ENCODE measurements at regions not wholly inside any gene's neighbourhood (a gene's known extent, or its start where the extent isn't known, plus 50 kb on each side); places are given as distances from the start of the nearest gene placed in this dataset.
"Not testable (repeated sequence)": the region's sequence is repeated elsewhere in the genome, so short reads cannot be mapped to it uniquely, and the experiment has no call there.

DNA sequence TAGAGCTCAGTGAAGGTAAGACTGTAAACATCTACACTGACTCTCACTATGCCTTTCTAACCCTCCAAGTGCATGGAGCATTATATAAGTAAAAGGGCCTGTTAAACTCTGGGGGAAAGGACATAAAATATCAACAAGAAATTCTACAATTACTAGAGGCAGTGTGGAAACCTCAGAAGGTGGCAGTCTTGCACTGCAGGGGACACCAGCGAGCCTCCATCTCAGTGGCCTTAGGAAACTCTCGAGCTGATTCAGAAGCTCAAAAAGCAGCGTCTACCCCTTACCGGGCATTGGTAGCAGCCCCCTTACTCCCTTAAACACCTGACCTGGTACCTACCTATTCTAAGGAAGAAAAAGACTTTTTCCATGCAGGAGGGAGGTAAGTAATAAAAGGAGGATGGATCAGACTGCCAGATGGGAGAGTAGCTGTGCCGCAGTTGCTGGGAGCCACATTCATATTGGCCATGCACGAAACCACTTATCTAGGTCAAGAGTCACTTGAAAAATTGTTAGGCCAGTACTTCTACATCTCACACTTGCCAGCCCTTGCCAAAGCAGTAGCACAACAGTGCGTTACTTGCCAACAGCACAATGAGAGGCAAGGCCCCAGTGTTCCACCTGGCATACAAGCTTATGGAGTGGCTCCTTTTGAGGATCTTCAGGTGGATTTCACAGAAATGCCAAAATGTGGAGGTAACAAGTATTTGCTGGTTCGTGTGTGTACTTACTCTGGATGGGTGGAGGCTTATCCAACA is 258.8 kb upstream of the PRKX start:
- not testable (repeated sequence) for H3K27ac Mint-ChIP-seq (ENCODE audit: unreplicated experiment); DNase-seq (ENCODE audit: low read depth, low spot score); H3K27me3 Mint-ChIP-seq (ENCODE audit: low read depth); H3K36me3 Mint-ChIP-seq (ENCODE audit: low read depth); H3K9me3 Mint-ChIP-seq; H3K4me3 Mint-ChIP-seq; H3K4me1 Mint-ChIP-seq
- TF ChIP-seq, protein P1, sequence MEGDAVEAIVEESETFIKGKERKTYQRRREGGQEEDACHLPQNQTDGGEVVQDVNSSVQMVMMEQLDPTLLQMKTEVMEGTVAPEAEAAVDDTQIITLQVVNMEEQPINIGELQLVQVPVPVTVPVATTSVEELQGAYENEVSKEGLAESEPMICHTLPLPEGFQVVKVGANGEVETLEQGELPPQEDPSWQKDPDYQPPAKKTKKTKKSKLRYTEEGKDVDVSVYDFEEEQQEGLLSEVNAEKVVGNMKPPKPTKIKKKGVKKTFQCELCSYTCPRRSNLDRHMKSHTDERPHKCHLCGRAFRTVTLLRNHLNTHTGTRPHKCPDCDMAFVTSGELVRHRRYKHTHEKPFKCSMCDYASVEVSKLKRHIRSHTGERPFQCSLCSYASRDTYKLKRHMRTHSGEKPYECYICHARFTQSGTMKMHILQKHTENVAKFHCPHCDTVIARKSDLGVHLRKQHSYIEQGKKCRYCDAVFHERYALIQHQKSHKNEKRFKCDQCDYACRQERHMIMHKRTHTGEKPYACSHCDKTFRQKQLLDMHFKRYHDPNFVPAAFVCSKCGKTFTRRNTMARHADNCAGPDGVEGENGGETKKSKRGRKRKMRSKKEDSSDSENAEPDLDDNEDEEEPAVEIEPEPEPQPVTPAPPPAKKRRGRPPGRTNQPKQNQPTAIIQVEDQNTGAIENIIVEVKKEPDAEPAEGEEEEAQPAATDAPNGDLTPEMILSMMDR (conservative IDR thresholded peaks at IDR 0.05): peak; percentile 49

DNA sequence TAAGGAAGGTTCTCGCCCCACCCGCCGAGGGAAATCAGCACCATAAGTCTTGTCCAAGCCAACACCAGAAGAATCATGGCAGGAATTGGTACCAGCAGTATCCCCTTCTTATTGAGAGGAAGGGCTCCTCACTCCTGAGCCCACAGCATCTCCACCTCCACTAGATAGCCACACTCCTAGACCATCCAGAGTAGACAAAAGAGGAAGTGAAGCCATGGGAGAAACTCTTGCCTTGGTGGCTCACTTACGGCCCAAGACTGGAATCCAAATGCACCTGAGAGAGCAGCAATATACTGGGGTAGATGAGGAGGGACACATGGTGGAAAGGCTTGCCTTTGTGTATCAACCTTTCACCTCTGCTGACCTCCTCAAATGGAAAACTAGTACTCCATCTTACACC is 255.3 kb upstream of the PRKX start:
- H3K4me1 Mint-ChIP-seq: no peaks in the 10 kb centered on the region
- no peaks in the 10 kb centered on the region for H3K9me3 Mint-ChIP-seq
- peaks cover 6% of the 10 kb centered on the region for H3K36me3 Mint-ChIP-seq (ENCODE audit: low read depth)
- H3K27ac Mint-ChIP-seq (ENCODE audit: unreplicated experiment): no peak overlapping the region
- no peak for DNase-seq (ENCODE audit: low read depth, low spot score)
- H3K4me3 Mint-ChIP-seq: no peak overlapping the region
- TF ChIP-seq, protein P1 (conservative IDR thresholded peaks at IDR 0.05): no peak
- no peaks in the 10 kb centered on the region for H3K27me3 Mint-ChIP-seq (ENCODE audit: low read depth)

DNA sequence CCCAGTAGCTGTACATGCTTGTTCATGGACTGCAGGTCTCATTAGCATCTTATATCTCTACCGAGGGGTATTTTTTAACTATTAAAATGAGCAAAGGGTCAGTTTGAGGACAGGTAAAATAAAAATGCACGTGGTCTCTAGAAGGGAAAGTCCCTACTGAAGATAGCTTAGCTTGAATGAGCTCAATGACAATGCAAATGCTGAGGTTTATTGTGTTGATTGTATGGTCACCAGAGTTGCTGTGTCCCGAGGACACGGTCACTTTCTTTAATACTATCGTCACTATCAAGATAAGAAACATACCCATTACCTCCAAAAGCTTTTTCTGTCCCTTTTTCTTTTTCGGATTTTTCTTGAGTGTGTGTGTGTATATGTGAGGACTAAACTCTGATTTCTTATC is 250.5 kb upstream of the PRKX start:
- DNase-seq (ENCODE audit: low read depth, low spot score): no peak
- Mint-ChIP-seq H3K27me3 (ENCODE audit: low read depth) (no peaks in the 10 kb centered on the region), H3K27ac (ENCODE audit: unreplicated experiment) (no peak overlapping the region), H3K4me1 (peaks cover 8% of the 10 kb centered on the region), H3K36me3 (ENCODE audit: low read depth) (peaks cover 6% of the 10 kb centered on the region), H3K9me3 (peaks cover 3% of the 10 kb centered on the region), H3K4me3 (no peak overlapping the region)
- TF ChIP-seq, protein P1 (conservative IDR thresholded peaks at IDR 0.05): no peak

DNA sequence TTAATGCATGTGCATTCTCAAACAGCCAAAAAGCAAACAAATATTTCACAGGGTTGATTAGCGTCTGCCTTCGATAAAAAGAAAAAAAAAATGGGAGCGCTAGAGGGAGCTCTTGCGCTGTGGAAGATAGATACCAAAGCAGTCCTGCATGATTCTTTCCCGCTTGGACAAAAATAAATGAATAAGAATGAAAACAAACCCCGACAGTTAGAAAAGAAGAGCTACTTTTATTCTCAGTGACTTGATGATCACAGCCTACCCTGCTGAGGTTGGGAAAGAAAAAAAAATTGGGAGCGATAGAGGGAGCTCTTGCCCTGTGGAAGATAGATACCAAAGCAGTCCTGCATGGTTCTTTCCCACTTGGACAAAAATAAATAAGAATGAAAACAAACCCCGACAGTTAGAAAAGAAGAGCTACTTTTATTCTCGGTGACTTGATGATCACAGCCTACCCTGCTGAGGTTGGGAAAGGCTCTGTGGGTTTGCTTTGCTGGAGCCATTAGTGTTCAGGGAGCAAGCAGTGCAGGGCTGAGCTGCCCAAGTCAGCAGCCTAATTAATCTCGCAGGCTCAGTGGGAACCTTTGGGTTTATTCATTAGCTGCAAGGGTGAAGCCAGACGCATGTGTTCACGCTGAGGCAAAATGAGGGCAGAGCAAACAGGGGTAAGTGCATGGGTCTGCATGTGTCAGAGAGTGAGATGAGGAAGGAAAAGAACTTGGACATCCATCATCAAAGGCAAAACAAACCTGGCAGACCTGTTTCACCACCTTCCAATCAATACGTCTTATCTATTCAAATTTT is 249.3 kb upstream of the PRKX start:
- Mint-ChIP-seq H3K4me1 (peaks cover 8% of the 10 kb centered on the region), H3K36me3 (ENCODE audit: low read depth) (peaks cover 6% of the 10 kb centered on the region), H3K9me3 (peaks cover 3% of the 10 kb centered on the region), H3K27me3 (ENCODE audit: low read depth) (no peaks in the 10 kb centered on the region), H3K4me3 (peak overlapping the region; percentile 42), H3K27ac (ENCODE audit: unreplicated experiment) (no peak overlapping the region)
- DNase-seq (ENCODE audit: low read depth, low spot score): peak; percentile 51
- TF ChIP-seq, protein P1 (conservative IDR thresholded peaks at IDR 0.05): peak; percentile 82

DNA sequence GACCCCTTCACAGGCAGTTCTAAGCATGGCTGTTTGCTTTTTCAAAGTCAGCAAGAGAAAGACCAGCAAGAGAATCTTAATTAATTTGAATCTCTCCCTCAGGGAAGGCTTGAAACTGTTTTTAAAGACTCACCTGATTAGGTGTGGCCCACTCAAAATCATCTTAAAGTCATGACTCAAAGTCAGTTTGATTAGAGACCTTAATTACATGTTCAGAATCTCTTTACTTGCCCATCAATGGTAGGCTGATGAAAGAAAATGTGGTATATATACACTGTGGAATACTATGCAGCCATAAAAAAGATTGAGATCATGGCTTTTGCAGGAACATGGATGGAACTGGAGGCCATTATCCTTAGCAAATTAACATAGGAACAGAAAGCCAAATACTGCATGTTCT is 247.5 kb upstream of the PRKX start:
- no peak overlapping the region for H3K27ac Mint-ChIP-seq (ENCODE audit: unreplicated experiment)
- H3K27me3 Mint-ChIP-seq (ENCODE audit: low read depth): no peaks in the 10 kb centered on the region
- H3K36me3 Mint-ChIP-seq (ENCODE audit: low read depth): peaks cover 5% of the 10 kb centered on the region
- H3K4me3 Mint-ChIP-seq: no peak overlapping the region
- peaks cover 8% of the 10 kb centered on the region for H3K4me1 Mint-ChIP-seq
- TF ChIP-seq, protein P1 (conservative IDR thresholded peaks at IDR 0.05): no peak
- peaks cover 3% of the 10 kb centered on the region for H3K9me3 Mint-ChIP-seq
- DNase-seq (ENCODE audit: low read depth, low spot score): no peak

Data from neural crest cell (in vitro differentiated cells).